BJ (cell line): ENCODE measurements at regions not wholly inside any gene's neighbourhood (a gene's known extent, or its start where the extent isn't known, plus 50 kb on each side); places are given as distances from the start of the nearest gene placed in this dataset.

ENCODE experiments used
- CTCF ChIA-PET: fragments of 350-600 bp; formaldehyde crosslinking; extraction: SDS; loops from one replicate; lab custom pipeline; 2021; ENCODE audit warnings: antibody characterized with exemption, inconsistent platforms; lab: Yijun Ruan, JAX
- POLR2A ChIA-PET: fragments of 300-600 bp; sonication (Branson Sonifier 250); formaldehyde crosslinking; extraction: SDS; loops from one replicate; lab custom pipeline; 2021; ENCODE audit warnings: antibody characterized with exemption; lab: Charles Lee
- DNase-seq: peaks from one replicate; pipeline ENCODE4 v3.0.0-alpha.2; 2011; ENCODE audit warnings: low read depth
- H3K27me3 ChIP-seq: 2 replicates; pipeline ENCODE4 v1.6.0; 2011; ENCODE audit warnings: low read length; ENCODE audit not compliant: control insufficient read depth, insufficient read depth
- H3K36me3 ChIP-seq: 2 replicates; pipeline ENCODE4 v1.5.1; 2011; ENCODE audit warnings: low read length; ENCODE audit not compliant: control insufficient read depth, insufficient read depth
- H3K4me3 ChIP-seq: 2 replicates; pipeline ENCODE4 v1.5.1; 2011; ENCODE audit warnings: low read depth, mild to moderate bottlenecking, control low read depth, low read length
- TF ChIP-seq, protein P1 (sequence below): IDR thresholded peaks from 2 replicates; pipeline ENCODE4 v1.5.1; 2011; ENCODE audit warnings: low read depth, mild to moderate bottlenecking, control low read depth, inconsistent platforms, low read length, moderate library complexity; ENCODE audit not compliant: insufficient read depth

GRCh38 chr5:28549588-28549987, 1511.2 kb upstream of the CDH9 start:
- Histone ChIP-seq H3K36me3 (no peaks in the 10 kb centered on the region), H3K27me3 (no peaks in the 10 kb centered on the region), H3K4me3 (no peak overlapping the region)
- POLR2A ChIA-PET = no interaction called here
- no peak for DNase-seq
- TF ChIP-seq, protein P1, sequence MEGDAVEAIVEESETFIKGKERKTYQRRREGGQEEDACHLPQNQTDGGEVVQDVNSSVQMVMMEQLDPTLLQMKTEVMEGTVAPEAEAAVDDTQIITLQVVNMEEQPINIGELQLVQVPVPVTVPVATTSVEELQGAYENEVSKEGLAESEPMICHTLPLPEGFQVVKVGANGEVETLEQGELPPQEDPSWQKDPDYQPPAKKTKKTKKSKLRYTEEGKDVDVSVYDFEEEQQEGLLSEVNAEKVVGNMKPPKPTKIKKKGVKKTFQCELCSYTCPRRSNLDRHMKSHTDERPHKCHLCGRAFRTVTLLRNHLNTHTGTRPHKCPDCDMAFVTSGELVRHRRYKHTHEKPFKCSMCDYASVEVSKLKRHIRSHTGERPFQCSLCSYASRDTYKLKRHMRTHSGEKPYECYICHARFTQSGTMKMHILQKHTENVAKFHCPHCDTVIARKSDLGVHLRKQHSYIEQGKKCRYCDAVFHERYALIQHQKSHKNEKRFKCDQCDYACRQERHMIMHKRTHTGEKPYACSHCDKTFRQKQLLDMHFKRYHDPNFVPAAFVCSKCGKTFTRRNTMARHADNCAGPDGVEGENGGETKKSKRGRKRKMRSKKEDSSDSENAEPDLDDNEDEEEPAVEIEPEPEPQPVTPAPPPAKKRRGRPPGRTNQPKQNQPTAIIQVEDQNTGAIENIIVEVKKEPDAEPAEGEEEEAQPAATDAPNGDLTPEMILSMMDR = no peak
- CTCF ChIA-PET = no interaction called here

DNA sequence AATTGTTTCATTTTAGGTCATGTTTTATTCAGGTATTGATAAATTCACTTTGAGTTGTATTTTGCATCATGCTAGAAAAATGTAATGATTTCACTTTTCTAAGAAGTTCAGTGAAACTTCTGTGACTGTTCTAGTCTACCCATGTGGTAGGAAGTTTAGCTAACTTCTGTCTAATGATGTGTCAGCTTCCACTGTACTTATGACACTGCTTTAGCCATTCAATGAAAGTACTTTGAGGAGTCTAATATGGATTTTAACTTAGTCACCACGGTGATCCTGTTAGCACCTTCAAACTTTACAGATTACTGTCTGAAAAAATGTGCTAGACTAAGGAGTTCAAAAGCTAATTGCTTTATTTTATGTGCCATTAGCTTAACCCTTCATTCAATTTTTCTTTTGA, 1510.5 kb upstream of the CDH9 start:
- TF ChIP-seq, protein P1 = no peak
- POLR2A ChIA-PET = no interaction called here
- H3K27me3 ChIP-seq = no peaks in the 10 kb centered on the region
- no peak for DNase-seq
- no peaks in the 10 kb centered on the region for H3K36me3 ChIP-seq
- no peak overlapping the region for H3K4me3 ChIP-seq
- CTCF ChIA-PET = no interaction called here

- Histone ChIP-seq H3K36me3 (no peaks in the 10 kb centered on the region), H3K27me3 (no peaks in the 10 kb centered on the region), H3K4me3 (no peak overlapping the region)
- ChIA-PET POLR2A (no interaction called here), CTCF (no interaction called here)
- TF ChIP-seq, protein P1 = no peak
- no peak for DNase-seq
Measured at GRCh38 chr5:28544501-28544900, 1506.1 kb upstream of the CDH9 start.

GRCh38 chr5:28543473-28544098, 1505.2 kb upstream of the CDH9 start:
- TF ChIP-seq, protein P1 = no peak
- DNase-seq = no peak
- CTCF ChIA-PET = no interaction called here
- Histone ChIP-seq H3K27me3 (no peaks in the 10 kb centered on the region), H3K4me3 (no peak overlapping the region), H3K36me3 (no peaks in the 10 kb centered on the region)
- POLR2A ChIA-PET = no interaction called here

GRCh38 chr5:28542987-28543386, 1504.6 kb upstream of the CDH9 start:
- Histone ChIP-seq H3K36me3 (no peaks in the 10 kb centered on the region), H3K4me3 (no peak overlapping the region), H3K27me3 (no peaks in the 10 kb centered on the region)
- ChIA-PET CTCF (no interaction called here), POLR2A (no interaction called here)
- DNase-seq = no peak
- TF ChIP-seq, protein P1 = no peak
